ENCODE measurements at regions not wholly inside any gene's neighbourhood (a gene's known extent, or its start where the extent isn't known, plus 50 kb on each side); places are given as distances from the start of the nearest gene placed in this dataset.

DNA sequence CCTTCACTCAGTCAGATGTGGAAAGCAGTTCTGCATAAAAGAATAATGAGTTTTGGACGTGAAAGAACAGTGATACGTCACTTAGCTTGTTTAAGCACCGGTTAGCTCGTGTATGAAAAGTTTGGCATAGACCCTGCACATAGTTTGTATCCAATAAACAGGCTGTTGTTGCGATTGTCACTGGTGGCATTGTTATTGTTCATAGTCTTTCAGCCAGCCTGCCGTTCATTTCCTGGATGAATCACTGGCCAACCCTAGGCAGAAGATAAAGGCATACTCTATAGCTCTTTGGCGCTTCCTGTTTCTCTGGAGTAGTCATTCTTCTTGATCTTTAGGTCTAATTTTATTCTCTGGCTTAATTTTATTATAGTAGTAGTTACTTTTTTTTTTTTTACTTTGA lies 57.8 kb upstream of the ANKRD30A start:
- H3K4me1 ChIP-seq (replicated peaks in 1 of 4; ENCODE audit: control insufficient read depth in 3 of 4, insufficient read depth in 4 of 4, low read length in 3 of 4), result no peaks in the 10 kb centered on the region
- ChIA-PET POLR2A (ENCODE audit: partially characterized antibody) (no interaction called here), CTCF (ENCODE audit: partially characterized antibody) (no interaction called here)
- WGBS, 2 experiments (ENCODE audit: extremely low coverage in 1 of 2, insufficient coverage in 1 of 2, insufficient read length in 1 of 2, insufficient replicate concordance in 2 of 2, low coverage in 1 of 2, low lambda C conversion rate in 2 of 2, missing lambda C conversion rate in 1 of 2), result 76% methylated on average over 7 of the region's 7 CpGs; no CpG with 5 or more reads in 1 of the 2 experiments
- DNase-seq (ENCODE audit: low read depth in 1 of 2, low spot score in 2 of 2), result no peak
- H3K36me3 ChIP-seq (ENCODE audit: control insufficient read depth in 2 of 4, insufficient read depth in 4 of 4, low read length in 3 of 4), result no peaks in the 10 kb centered on the region
- no peaks in the 10 kb centered on the region for H3K79me2 ChIP-seq (ENCODE audit: control insufficient read depth in 1 of 2, insufficient read depth in 2 of 2, low read length in 2 of 2)
- no peak overlapping the region for H2BK120ac ChIP-seq (replicated peaks; ENCODE audit: low read depth, low read length)
- H2AFZ ChIP-seq (ENCODE audit: low read length), result no peak overlapping the region
- H3K4me3 ChIP-seq (ENCODE audit: extremely low read depth in 1 of 4, insufficient read depth in 2 of 4, low read depth in 3 of 4, low read length in 4 of 4), result no peak overlapping the region
- H4K20me1 ChIP-seq (replicated peaks in 1 of 2; ENCODE audit: control insufficient read depth in 1 of 2, insufficient read depth in 2 of 2, low read length in 2 of 2), result no peaks in the 10 kb centered on the region
- H2BK20ac ChIP-seq (ENCODE audit: low read length), result no peak overlapping the region
- H4K5ac ChIP-seq (ENCODE audit: insufficient read length, low read depth, low read length), result no peak overlapping the region
- H3K4ac ChIP-seq (replicated peaks; ENCODE audit: insufficient read length, low read depth, low read length), result no peak overlapping the region
- no peak overlapping the region for H2AK5ac ChIP-seq (ENCODE audit: low read depth, low read length)
- no peaks in the 10 kb centered on the region for H3K79me1 ChIP-seq (ENCODE audit: low read depth, low read length)
- no peaks in the 10 kb centered on the region for H3K27me3 ChIP-seq (replicated peaks in 1 of 4; ENCODE audit: control insufficient read depth in 3 of 4, extremely low read depth in 1 of 4, insufficient read depth in 3 of 4, low read length in 3 of 4)
- H3K9ac ChIP-seq (replicated peaks in 1 of 4; ENCODE audit: extremely low read depth in 1 of 4, low read depth in 3 of 4, low read length in 3 of 4), result no peak overlapping the region
- peaks cover 37 to 38% of the 10 kb centered on the region in 2 experiments for H3K9me3 ChIP-seq (ENCODE audit: insufficient read depth in 2 of 2, low read depth in 1 of 2, low read length in 1 of 2)
- H3K4me2 ChIP-seq (ENCODE audit: insufficient read depth in 1 of 2, low read depth in 2 of 2, low read length in 2 of 2), result no peak overlapping the region
- no peak overlapping the region for H3K14ac ChIP-seq (ENCODE audit: insufficient read length)
- no peak overlapping the region for H4K8ac ChIP-seq (ENCODE audit: extremely low read depth, insufficient read depth, low read length)
- no peak overlapping the region for H2BK15ac ChIP-seq (ENCODE audit: low read length)
- no peaks in the 10 kb centered on the region for H3K23me2 ChIP-seq (ENCODE audit: low read depth, low read length)
- FAIRE-seq, result no peak
- no peak overlapping the region for H3K56ac ChIP-seq (replicated peaks; ENCODE audit: insufficient read length, low read depth, low read length)
- no peak overlapping the region for H3K23ac ChIP-seq (ENCODE audit: insufficient read length)
- no peak overlapping the region for H3K18ac ChIP-seq (ENCODE audit: extremely low read depth, low read length)
- H2BK12ac ChIP-seq (ENCODE audit: low read depth, low read length), result no peak overlapping the region
- no peak overlapping the region for H4K91ac ChIP-seq (replicated peaks; ENCODE audit: insufficient read length, low read length)
- H3K27ac ChIP-seq (ENCODE audit: low read depth, low read length), result no peak overlapping the region
- H2BK5ac ChIP-seq (ENCODE audit: low read depth, low read length), result no peak overlapping the region
- TF ChIP-seq SRF (IDR thresholded peaks at IDR 0.05; ENCODE audit: low read depth, low read length) (no peak), CEBPB (IDR thresholded peaks at IDR 0.05; ENCODE audit: low read depth, low read length) (no peak), ZNF274 (IDR thresholded peaks at IDR 0.05; ENCODE audit: borderline replicate concordance, extremely low read depth, low read length) (no peak), SP2 (IDR thresholded peaks at IDR 0.05; ENCODE audit: low read length) (no peak), KDM4A (IDR thresholded peaks at IDR 0.05; ENCODE audit: low read depth, low read length, severe bottlenecking) (no peak), ASH2L (IDR thresholded peaks at IDR 0.05; ENCODE audit: low read length) (no peak), KDM5A (IDR thresholded peaks at IDR 0.05; ENCODE audit: low read length) (no peak), BCL11A (IDR thresholded peaks at IDR 0.05; ENCODE audit: low read depth in 2 of 2, low read length in 2 of 2) (no peak)
- TF ChIP-seq, protein P1, sequence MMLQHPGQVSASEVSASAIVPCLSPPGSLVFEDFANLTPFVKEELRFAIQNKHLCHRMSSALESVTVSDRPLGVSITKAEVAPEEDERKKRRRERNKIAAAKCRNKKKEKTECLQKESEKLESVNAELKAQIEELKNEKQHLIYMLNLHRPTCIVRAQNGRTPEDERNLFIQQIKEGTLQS (IDR thresholded peaks at IDR 0.05; ENCODE audit: insufficient read depth, low read depth, low read length), result no peak
